GM21526 (cell line): ENCODE measurements at regions not wholly inside any gene's neighbourhood (a gene's known extent, or its start where the extent isn't known, plus 50 kb on each side); places are given as distances from the start of the nearest gene placed in this dataset.
A peak's percentile ranks its signal among the peaks of the same experiment; 100 is the strongest.

Source experiments
- ATAC-seq: cut with Tn5 transposase; IDR thresholded peaks from one replicate; pipeline ENCODE4 v1.9.1; 2021; ENCODE audit warnings: moderate library complexity; ENCODE audit not compliant: unreplicated experiment, low FRiP score

DNA sequence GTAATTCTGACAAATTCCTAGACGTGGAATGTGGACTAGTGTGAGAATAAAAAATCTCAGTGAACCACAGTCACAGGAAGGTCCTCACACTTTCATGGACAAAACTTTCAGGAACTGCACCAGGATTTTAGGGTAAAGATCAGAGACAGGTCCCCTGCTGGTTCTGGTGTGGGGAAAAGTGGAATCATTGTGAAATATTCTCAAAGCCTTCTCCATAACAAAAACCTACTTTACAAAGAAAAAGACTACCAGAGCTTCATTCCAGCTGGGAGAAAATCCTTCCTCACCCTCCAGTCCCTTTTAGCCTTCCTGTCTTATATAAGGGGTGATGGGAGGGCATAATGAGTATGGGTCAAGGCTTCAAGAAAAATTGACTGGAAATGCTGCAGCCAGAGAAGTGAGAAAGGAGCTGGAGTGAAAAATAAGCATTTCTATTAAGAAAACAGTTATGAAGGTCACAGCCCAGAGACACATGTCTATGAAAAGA lies 325.8 kb downstream of the ARAP2 start:
- ATAC-seq: no peak

DNA sequence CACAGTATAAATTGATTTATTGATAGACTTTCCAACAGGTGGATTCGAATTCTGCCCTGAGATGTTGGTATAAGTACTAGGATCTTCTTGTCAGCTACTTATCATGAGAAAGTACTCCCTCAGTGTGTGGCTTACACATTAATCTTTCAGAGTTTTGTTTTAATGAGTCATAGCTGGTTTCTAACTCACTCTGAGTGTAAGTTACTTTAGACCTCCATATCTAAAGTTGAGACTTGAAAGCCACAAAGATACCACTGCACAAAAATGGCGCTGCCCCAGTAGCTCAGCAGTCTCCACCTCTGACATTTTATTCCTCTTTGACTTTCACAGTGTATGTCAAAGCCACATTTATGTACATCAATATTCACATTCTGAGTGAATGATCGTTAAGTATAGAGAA lies 318.5 kb downstream of the ARAP2 start:
- ATAC-seq: peak; percentile 52

DNA sequence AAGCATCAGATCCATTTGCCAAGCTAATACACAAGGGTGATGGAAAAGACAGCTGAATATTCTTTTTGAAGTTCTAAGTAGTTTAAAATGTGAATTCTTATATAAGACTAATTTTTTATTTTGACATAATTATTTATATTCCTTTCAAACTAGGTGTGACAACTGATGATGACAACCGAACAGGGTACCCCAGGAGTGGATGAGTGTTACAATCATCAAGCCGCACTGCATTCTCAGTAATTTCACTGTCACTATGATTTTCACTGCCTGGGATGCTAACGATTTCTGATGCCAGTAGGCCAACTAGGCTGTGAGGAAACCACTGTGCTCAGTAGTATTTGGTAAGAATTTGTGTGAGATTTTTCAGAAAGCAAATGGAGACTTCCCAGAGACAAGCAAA lies 317.5 kb downstream of the ARAP2 start:
- ATAC-seq: no peak

DNA sequence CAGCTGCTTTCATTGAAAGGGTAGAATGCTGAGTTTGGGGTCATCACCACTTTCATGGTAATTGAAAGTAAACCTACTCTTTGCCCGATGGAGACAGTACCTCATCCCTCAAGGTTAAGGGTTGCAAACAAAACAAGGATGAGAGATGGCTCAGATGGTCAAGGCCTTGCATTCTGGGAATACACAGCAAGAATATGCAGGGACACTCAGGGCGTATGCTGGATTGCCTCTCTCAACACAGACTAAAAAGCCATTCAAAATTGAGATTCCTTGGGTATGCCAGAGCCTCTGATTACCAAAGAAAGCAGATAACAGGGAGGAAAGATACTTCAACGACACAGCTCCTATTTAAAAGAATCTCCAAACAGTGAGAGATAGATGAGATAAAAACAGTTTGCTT lies 310.4 kb downstream of the ARAP2 start:
- no peak for ATAC-seq

DNA sequence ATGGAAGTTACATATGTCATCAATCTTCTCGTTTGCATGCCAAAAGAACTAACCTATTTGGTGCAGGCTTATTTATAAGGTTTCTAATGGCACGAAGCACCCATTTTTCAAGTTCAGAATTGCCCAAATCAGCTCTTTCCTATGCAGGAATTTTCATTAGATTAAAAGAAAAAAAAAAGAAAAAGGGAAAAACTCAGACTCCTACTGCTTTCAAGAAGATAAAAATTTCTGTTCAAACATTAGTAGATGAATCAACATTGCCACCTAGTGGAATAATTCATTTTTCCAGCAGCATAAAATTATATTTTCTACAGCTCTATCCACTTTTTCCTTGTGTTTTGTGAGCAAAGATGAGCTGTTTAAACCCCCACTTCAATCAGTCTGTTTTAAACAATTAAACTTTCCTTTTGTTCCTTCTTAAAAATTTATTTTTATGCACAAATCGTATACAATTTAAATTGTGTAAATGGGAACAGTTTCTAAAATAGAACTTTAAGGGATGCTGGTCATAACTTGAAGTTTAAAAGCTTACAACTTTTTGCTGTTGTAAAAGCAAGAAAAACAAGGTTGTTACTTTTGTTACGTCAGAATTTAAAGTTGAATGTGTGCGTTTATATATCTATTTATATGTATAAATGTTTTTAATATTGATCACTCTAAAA lies 309.9 kb downstream of the ARAP2 start:
- ATAC-seq: no peak

DNA sequence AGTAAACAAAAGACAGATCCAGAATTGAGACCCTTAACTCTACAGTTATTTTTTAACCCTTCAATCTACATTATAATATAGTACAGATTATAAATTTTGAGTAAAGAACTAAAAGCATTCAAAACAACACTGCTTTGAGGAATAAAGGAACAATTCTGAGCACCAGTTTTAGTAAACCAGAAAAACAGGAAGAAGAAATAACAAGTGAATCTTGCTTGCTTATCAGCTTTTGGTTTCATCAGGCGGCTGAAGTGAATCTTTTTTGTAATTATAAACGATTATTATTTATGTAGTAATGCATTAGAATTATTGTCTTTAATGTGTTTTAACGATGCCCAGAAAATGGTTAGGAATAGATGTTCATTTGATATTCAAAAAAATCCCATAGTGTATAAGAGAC lies 305.4 kb downstream of the ARAP2 start:
- ATAC-seq: no peak

DNA sequence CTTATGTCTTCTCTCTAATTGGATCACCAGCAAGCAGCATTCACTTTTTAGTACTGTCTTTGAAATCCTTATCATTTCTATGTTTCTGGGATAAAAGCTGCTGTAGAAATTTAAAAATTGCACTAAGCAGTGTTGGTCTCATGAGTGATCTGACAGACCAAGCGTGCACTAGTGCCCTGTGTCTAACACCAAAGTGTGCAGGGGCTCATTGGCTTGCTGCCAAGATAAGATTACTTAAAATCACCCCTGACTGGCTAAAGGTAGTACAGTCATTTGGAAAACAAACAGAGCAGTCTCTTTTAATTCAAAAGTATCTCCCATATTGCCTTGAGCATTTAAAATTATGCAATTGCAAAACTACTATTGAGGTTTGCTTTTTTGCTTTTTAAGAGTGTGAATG lies 304.6 kb downstream of the ARAP2 start:
- ATAC-seq: no peak

DNA sequence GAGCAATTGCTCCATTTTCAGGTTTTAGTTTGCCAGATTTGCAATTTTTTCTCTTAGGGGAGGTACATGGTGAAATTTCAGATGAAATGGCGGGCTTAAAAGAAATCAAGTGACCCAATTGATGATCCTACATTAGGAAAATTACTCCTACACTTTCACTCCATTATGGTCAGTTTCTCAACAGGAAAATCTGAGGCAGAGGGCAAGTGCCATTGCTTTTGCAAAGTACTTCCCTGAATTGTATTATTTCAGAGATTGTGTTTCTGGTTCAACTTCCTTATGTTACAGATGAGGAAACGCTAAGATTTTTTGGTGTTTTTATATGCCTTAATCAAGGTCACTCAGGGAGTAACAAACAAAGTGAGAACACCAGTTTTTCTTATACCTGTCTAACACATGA lies 302.2 kb downstream of the ARAP2 start:
- no peak for ATAC-seq

DNA sequence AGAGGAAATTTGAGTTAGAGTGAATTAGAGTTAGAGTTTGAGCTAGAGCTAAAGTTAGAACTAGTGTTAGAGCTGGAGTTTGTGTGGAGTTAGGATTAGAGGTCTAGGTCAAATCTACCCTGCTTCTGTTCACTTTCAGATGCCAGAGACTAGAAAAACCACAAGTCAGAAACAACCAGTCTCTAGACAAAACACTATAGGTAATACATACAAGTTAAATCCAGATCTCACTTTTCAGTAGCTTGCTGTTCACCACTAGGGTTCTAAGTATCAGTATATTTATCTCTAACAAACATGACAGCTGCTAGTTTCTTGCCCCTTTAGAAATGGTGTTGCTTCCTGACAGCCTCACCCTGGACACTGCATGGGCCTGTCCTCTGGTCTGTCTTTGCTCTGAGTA lies 300.7 kb downstream of the ARAP2 start:
- no peak for ATAC-seq

DNA sequence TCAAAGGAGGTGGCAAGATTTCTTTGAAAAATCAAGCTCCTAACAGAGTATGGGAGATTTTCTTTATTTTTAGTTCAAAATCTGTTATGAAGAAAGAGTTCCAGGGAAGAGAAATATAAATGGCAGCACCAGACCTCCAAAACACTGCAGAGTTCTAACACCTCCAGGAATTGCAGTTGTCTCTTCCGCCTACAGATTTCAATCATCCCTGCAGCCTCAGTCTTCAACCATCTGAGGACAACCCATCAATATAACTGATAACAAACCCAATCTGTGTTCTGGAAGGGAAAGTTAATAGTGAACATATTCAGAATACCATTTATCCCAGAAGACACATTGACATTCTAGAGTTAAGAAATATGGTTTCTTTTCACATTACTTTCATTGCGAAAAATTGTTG lies 296.1 kb downstream of the ARAP2 start:
- ATAC-seq: no peak

DNA sequence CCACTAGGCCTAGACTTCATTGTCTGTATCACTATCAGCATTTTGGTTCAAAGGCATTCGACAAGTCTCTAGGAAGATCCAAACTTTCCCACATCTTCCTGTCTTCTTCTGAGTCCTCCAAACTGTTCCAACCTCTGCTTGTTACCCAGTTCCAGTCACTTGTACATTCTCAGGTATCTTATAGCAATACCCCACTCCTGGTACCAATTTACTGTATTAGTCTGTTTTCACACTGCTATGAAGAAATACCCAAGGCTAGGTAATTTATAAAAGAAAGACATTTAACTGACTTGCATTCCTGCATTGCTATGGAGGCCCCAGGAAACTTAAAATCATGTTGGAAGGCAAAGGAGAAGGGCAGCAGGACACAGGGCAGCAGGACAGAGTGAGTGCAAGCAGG lies 293.9 kb downstream of the ARAP2 start:
- ATAC-seq: no peak

DNA sequence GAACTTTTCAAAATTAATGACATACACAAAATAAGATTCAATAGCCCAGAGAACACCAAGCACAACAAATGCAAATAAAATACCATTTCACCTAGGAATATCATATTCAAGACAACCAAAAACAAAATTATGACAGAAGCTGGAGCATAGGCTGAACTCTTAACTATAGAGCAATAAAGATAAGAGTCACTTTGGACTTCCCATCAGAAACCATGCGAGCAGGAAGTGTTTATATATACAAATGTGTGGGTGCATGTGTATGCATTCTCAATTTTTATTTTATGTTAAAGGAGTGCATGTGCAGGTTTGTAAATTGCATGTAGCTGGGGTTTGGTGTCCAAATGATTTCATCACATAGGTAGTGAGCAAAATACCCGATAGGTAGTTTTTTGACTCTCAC lies 291.6 kb downstream of the ARAP2 start:
- ATAC-seq: no peak

DNA sequence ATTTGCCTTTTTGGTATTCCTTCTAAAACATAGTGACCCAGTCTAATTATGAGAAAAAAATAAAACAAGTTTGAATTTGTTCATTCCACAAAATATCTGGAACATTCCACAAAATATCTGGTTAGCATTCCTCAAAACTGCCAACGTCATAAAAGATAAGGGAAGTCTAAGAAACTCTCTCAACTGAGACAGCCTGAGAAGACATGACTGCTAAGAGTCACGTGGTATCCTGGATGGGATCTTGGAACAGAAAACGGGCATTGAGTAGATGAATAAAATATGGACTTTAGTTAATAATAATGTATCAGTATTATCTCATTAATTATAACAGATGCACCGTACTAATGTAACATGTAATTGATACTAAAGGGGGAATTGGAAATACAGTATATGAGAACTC lies 280.9 kb downstream of the ARAP2 start:
- ATAC-seq: no peak

DNA sequence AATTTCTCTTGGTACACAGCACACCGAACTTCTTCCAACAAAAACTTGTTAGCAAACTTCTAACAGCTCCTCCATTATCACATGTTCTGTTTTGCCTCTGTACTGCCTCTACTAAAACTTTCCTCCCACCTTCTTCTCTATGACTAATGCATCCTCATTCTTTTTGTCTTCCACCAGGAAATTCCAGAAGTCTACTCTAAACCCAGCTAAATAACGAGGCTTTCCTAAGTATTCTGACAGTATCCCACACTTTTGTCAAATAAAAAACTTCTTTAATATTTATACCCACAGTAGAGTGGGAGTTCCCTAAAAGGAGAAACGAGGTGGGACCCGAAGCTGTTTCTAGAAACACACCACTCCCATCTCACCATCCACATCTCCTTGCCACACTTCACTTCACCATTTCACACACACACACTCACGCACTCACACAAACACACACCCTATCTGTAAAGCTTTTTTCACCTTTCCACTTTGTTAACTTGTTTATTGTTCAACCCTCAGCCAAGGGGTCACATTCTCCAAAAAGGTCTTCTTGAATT lies 280.3 kb downstream of the ARAP2 start:
- no peak for ATAC-seq

DNA sequence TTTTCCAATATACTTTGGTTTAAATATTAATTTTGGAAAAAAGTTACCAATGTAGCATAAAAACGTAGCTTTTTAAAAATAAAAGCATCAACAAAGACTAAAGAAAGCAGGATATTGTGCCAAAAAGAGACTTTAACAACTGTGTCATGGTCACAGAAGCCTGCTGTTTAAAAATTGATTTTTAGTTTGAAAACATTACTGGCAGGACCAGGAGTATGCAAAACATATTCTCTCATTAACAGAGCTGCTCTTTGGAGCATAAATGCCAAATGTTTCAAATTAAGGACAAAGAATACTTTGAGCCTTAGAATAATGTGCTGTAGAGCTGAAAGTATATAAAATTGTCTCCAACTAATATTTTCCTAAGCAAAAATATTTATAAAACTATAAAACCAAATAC lies 279.0 kb downstream of the ARAP2 start:
- no peak for ATAC-seq

DNA sequence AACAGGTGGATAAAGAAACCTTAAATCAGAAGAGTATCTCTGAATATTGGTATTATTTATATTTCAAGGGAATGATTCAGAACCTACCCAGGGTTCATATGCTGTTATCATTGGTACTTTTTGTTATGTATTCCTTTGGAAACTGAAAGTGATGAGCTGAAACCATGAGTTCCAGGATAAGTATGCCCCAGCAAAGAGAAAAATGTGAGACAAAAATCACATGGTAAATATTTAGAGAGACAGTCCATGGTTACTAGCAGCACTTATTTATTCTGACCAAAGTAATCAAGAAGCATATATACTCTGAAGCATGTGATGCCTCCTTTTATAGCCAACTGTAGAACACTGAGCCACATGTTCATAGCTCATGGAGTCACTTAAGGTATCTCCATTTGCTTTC lies 277.7 kb downstream of the ARAP2 start:
- ATAC-seq: no peak

DNA sequence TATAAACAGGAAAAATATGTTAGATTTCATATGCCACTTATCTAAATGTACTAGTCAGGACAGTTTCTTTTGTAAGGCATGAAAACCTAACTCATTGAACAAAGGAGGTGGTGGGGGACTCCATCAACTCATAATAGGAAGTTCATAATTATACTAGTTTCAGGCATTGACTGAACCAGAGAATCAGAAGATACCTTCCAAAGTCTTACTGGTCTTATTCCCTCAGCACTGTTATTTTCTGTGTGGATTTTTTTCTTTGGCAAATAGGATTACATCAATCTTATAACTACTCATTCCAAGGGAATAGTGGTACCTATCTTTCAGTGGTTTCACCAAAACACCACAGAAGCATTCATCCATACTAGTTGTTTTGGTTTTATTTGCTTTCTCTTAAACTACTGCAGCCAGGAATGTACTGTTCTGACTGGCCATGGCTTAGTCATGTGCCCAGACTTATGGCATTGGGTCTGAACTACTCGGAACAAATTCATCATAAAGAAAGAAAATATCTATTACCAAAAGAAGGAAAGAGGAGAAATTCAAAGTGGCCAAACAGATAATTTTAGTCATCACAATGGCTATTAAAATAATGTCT lies 273.9 kb downstream of the ARAP2 start:
- no peak for ATAC-seq

DNA sequence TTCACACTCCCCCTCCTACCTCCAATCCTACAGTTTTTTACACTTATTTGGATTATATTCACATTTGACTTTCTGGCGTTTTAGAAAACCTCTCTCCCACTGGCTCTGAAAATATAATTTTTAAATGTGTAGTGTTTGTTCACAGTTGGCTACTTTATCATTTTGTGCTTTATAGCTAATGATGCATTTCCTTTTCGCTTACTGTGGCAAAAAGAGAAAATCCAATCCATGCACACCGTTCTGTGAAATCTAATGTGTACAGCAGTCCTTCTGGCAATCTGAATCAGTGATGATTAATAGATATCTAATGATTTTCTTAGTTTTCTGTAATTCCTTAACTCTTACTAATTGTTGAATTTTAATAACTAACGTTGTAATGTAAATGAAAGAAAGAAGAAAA lies 271.5 kb downstream of the ARAP2 start:
- no peak for ATAC-seq

DNA sequence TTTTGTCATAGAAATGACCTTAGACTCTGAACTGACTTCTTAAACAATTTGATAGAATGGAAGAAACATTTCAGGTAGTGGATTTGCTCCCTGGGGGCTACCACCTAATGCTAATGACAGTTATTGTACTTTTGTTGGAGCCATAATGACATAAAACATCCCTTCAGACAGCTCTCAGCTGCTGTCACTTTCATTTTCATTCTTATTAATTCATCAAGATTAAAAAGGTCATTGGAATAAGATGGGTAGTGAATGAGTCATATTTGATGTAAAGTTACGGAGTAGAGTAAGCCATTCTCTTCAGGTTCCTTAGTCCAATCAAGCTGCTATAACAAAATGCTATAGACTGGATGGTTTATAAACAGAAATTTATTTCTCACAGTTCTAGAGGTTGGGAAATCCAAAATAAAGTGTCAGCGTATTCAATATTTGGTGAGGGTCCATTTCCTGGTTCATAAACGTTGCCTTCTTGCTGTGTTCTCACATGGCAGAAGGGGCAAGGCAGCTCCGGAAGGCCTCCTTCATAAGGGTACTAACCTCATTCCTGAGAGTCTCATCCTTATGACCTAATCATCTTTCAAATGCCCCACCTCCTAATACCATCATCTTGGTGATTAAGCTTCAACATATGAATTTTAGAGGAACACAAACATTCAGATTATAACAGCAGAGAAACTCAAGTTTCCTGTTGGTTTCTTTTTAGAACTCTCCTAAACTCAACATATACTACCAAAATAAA lies 268.5 kb downstream of the ARAP2 start:
- ATAC-seq: no peak

DNA sequence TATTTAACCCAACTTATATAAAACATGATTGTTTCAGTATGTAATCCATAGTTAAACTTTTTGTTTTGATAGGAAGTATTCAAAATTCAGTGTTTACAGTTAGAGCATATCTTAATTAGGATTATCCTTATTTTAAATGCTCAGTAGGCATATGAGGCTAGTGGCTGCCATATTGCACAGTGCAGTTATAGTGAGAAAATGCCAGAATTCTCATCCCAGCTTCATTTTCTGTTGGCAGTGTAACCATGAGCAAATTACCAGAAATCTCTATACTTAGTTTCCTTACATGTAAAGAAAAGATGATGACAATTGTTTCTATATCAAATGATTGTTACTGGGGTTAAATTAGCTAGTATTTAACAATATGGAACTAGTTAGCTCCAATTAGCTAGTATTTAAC lies 265.8 kb downstream of the ARAP2 start:
- ATAC-seq: no peak

DNA sequence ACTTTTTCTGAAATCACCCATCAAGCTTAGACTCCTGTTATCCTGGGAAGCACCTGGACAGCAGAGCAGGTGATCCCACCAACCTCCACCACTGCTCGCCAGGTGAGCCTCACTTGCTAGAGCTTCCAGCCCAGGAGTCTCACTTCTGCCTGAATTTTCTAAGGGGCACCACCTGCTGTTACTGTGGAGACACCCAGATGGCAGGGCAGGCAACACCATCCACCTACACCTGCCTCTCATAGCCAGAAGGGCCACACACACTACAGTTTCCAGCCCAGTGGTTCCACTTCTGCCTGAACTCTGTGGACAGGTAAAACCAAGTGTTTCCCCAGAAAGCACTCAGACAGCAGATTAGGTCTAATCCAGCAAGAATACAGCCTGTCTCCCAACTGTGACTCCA lies 262.0 kb downstream of the ARAP2 start:
- no peak for ATAC-seq

DNA sequence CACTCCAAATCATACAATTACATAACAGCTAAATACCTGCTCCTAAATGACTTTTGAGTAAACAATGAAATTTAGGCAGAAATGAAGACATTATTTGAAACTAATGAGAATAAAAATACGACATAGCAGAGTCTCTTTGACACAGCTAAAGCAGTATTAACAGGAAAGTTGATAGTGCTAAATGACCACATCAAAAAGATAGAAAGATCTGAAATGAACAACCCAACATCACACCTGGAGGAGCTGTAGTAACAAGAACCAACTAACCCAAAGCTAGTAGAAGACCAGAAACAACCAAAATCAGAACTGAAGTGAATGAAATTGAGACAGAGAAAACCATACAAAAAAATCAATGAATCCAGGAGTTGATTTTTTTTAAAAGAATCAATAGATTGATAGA lies 257.8 kb downstream of the ARAP2 start:
- no peak for ATAC-seq
